Transverse colon (tissue), 4 donors: ENCODE measurements at regions not wholly inside any gene's neighbourhood (a gene's known extent, or its start where the extent isn't known, plus 50 kb on each side); places are given as distances from the start of the nearest gene placed in this dataset.

ENCODE experiments used
- CTCF ChIP-seq, 5 experiments: fragments of 200-600 bp in 3 of 5; fragments of 450-650 bp in 2 of 5; sonication (generic) in 3 of 5; IDR thresholded peaks; 1 replicate in 2 of 5; 2 replicates in 3 of 5; pipeline ENCODE4 v1.5.1; 2016 to 2017; ENCODE audit warnings: antibody characterized with exemption in 5 of 5, inconsistent platforms in 3 of 5, mild to moderate bottlenecking in 2 of 5, moderate library complexity in 1 of 5
- EP300 ChIP-seq: sonication (generic); formaldehyde crosslinking; IDR thresholded peaks from one replicate; pipeline ENCODE4 v1.6.1; 2017; ENCODE audit warnings: antibody characterized with exemption, low read depth
- POLR2A ChIP-seq: fragments of 450-650 bp; IDR thresholded peaks from one replicate; pipeline ENCODE4 v1.6.1; 2016; ENCODE audit warnings: antibody characterized with exemption, mild to moderate bottlenecking, moderate library complexity
- POLR2AphosphoS5 ChIP-seq, 3 donors: sonication (generic); formaldehyde crosslinking; IDR thresholded peaks; one replicate each; pipeline ENCODE4 v1.6.1; 2016; ENCODE audit warnings: antibody characterized with exemption in 3 of 3

GRCh38 chr22:48806227-48806781 is 1021.4 kb downstream of the BRD1 start:
- TF ChIP-seq CTCF (IDR thresholded peaks at IDR 0.05) (no peak), POLR2AphosphoS5 (IDR thresholded peaks at IDR 0.05) (no peak), POLR2A (no peak), EP300 (no peak)
